ENCODE measurements at regions not wholly inside any gene's neighbourhood (a gene's known extent, or its start where the extent isn't known, plus 50 kb on each side); places are given as distances from the start of the nearest gene placed in this dataset.
A peak's percentile ranks its signal among the peaks of the same experiment; 100 is the strongest.

DNA sequence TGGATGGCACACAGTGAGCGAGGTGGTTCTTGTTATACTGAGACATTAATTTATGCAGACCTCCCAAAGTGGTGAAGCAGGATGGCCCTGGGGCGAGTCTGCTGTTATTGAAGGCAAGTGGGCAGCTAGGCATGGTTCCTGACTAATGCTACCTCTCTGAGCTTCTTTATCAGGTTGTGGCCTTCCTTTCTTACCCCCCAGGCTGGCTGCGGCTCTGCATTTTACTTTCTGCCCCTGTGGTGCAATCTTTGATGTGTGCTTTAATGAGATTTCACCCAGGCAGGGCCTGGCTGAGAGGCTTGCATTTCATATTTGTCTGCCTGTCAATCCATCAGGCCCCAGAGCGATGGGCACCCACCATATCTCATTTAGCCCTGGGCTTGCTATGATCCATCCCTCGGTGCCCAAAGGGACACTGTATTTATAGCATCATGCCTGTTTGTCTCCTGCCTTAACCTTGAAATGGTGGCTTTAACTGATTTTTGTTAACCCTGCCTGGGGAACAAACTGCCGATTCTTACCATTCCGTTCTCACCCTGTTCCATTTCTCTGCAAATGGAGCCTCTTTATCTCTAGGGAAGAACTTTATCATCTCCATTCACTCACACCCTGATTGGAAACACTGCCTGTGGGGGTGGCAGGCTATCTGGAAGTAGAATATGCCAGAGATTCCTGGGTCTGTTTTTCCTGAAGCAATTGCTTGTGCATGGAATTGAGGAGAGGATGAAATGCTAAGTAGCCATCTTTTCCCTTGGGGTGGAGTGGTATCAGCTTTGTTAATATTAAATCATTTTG, 316.2 kb upstream of the THSD7B start:
- DNase-seq, result no peak

DNA sequence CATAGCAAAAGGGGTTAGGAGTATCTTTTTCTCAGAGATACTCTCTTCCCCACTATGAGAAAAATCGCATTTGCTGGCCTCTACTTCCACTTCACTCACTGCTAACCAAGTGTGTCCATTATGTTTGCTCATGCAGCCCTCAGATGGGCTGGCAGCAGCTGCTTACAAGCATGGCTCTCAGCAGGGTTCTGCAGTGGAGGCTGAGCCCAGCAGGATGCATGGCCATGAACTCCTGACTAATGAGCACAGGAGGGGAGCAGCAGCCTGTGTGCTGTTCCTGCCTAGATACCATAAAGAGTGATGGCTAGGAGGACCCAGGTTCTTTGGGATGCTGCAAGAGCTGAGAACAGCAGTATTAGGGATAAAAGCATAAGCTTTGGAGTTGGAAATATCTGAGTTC, 316.9 kb upstream of the THSD7B start:
- DNase-seq, result peak; percentile 60

DNA sequence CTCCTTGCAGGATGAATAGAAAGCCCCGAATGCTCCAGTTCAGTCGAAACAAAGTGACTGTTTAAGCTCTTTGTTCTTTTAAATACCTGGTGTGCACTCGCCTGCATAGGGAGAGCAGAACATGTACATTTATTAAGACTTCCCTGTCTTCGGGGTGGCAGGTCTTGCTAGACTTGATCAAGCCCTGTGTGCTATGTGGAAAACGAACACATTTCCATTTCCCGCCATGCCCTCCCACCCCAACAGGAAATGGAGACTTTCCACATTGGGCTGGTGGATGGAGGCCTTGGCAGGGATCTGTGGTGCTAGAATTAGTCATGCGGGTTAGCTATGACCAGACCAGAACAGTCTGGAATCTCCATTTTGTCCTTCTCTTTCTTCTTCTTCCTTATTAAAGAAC, 321.0 kb upstream of the THSD7B start:
- DNase-seq, result no peak

GRCh38 chr2:136443661-136444060, 321.7 kb upstream of the THSD7B start:
- no peak for DNase-seq

DNA sequence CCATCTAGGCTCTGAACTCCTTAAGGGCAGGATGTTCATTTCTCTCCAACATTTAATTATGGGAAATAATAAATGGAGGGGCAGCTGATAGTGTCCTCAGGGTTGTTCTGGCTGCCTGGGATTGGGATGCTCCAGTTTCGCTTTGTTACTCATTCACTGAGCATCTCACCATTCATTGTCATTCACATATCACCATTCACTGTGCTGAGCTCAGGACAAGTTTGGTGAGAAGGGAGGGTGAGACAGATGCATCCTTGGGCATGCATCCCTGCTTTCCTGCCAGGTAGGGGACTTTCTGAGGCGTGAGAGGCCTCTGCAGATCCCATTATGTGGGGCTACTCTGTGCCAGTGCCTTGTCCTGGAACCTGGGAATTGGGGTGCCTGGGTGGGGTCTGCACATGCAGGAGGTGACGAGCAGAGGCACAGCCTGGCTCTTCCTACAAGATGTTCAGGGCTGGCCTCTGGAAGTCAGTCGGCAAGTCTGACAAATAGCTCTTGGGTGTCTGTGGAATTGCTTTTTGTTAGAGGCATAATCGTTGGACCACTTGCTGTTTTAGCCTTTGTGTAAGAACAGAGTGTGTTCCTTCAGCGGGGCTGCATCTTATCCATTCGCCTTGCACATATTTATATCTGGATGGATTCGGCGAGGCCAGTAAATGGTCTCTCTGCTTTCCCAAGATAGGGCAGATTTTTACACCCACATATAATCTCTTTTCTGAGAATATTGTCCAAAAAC, 323.2 kb upstream of the THSD7B start:
- no peak for DNase-seq

- DNase-seq, result no peak
These were observed 321.2 kb upstream of the CXCR4 start for GRCh38 chr2:136439064-136439676.

GRCh38 chr2:136437461-136437860, 319.5 kb upstream of the CXCR4 start:
- DNase-seq, result no peak

DNA sequence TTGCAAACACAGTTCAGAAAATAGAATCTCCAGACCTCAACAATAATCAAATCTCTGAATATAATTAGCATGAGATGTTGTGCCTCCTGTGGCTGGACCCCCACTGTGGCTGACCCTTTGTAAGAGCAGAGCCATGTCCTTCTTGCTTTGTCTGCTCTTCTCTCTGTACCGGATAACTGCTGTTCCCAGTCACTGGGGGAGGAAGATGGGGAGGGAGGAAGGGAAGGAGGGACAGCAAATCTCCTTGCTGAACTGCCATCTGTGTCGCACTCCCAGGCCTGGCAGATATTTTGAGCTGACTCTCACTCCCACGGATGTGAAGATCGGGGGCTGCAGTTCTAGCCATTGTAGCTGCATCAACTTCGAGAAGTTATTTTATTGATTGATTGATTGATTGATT, 319.0 kb upstream of the CXCR4 start:
- DNase-seq, result no peak

- no peak for DNase-seq
These were observed 316.3 kb upstream of the CXCR4 start for GRCh38 chr2:136434251-136434715.

DNA sequence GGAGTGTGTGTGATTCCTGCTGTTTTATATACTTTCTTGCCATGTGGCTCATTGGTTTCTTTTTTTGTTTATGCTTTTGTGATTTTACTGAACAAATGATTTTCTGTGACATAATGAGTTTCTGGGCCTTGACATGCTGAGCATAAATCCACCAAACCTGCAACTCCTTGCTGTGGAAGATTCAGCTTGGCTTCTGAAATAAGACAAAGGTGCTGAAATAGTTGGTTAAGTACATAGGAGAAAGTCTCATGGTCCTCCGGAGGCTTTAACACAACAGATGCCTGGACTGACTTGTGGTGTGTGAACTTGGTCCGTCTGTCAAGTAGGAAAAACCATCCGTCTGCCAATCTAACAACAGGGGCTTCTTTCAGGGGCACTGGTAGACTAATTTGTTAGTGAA, 315.3 kb upstream of the CXCR4 start:
- no peak for DNase-seq

GRCh38 chr2:136424112-136424511, 306.2 kb upstream of the CXCR4 start:
- no peak for DNase-seq

DNA sequence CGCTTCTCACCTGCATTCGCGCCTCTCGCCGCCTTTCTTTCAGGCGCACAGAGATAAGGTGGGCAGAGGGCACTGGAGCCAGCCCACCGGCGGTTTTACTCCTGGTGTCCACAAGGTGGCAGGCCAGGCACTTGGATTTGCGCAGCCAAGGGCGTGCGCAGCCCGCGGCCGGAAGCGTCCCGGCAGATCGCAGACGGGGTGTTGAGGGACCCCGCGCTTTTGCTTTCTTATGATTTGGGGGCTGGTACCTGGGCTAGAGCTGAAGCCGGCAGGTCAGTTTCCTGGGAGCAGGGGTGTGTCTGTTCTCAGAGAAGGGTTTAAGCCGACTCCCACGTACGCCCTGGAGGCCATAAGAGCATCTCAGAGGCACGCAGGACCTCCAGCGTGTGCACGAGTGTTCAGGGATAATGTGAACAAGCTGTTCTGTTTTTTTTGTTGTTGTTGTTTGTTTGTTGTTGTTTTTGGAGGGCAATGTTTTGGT, 305.6 kb upstream of the CXCR4 start:
- peak; percentile 69 for DNase-seq

GRCh38 chr2:136422512-136422911, 304.6 kb upstream of the CXCR4 start:
- no peak for DNase-seq

GRCh38 chr2:136420346-136420745, 302.4 kb upstream of the CXCR4 start:
- no peak for DNase-seq

DNA sequence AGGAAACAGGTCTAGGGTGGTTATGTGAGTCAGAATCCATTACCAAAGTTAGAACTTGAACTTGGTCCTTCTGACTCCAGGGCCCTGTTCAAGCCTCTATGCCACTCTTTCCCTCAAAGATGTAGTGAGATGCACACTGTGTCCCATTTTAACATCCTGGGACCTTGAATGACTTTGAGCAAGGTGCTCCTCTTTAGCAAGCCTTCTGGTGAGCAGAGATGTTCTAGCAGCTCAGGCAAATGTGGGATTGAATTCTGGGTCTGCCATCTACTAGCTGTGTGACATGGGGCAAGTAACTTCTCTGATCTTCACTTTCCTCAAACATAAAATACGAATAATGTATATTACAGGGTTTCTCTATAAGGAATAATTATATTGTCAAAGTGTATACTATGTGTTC, 294.0 kb upstream of the CXCR4 start:
- DNase-seq, result no peak

DNA sequence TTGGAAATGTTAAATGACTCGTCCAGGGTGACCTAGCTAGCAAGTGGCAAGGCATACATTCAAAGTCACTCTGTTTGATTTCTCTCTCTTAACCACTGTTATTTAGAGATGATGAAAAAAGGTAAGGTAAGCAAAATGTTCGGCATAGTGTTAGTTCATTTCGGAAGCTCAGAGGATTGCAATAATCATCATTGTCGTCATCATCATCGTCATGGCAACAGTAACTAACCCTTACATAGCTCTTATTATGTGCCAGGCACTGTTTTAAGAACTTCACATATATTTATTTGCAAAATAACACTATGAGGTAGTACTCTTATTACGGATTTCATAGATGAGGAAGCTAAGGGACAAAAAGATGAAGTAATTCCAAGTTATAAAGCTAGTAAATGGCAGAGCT, 292.7 kb upstream of the CXCR4 start:
- DNase-seq, result no peak

DNA sequence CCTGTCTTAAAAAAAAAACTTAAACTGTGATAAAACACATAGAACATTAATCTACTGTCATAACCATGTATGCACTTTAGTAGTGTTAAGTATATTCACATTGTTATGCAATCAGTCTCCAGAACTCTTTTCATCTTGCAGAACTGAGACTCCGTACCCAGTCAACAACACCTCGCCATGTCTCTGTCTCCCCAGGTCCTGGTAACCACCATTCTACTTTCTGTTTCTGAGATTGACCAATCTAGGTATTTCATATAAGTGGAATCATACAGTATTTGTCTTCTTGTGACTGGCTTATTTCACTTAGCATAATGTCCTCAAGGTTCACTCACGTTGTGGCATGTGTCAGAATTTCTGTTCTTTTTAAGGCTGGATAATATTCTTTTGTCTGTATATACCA, 290.8 kb upstream of the CXCR4 start:
- no peak for DNase-seq

GRCh38 chr2:136407952-136408318, 290.0 kb upstream of the CXCR4 start:
- DNase-seq, result no peak

DNA sequence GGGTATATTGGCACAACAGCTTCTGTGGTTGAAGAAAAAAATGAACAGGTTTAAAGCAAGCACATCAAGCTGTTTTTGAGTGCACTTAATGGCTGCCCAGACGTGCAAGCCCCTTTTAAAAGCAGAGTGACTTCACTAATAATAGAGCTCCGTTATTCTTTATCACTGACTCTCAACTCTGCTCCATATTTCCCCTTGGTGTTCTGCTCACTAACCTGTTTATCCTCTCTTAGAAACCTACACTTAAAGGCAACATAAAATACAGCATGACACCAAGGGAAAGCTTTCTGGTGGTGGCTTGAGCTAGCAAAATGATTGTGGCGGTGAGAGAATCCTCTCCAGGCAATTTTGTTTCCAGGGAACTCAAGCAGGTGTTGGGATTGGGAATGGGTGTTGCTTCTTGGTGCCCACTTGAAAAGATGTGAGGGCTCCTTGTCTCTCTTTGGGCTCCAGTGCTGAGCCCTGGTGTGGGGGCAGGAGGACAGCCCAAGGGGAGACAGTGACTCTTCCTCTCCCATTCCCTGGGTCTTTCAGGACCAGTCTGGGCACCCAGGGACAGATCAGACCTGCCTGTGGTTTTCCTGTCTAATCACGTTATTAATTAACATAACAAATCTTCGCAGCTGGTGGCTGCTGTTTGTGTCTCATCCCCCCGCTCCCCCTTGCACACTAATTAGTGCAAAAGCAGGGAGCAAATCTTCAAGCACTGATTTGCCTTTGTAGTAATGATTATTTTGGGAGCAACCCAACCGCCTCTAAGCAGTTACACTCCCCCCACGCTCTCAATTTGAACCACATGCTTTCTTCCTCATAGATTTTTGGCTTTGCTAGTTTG, 289.4 kb upstream of the CXCR4 start:
- no peak for DNase-seq

DNA sequence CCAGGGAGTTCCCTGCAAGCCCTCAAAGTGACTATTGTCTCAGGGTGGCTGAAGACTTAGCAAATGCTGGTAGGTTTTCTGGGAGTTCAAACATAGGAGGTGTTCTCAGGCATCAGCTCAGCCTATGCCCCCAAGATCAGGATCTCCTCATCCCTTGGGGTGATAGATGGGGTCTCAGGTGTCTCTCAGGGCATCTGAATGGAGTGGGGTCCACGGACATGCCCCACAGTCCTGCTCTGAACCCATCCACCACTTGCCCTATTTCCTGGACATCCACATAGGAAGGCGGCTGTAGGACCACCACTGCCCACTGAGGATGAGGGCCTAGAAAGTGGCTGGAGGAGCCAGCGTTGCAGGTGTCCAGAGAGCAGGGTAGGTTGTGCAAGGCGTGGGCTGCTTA, 287.0 kb upstream of the CXCR4 start:
- no peak for DNase-seq

DNA sequence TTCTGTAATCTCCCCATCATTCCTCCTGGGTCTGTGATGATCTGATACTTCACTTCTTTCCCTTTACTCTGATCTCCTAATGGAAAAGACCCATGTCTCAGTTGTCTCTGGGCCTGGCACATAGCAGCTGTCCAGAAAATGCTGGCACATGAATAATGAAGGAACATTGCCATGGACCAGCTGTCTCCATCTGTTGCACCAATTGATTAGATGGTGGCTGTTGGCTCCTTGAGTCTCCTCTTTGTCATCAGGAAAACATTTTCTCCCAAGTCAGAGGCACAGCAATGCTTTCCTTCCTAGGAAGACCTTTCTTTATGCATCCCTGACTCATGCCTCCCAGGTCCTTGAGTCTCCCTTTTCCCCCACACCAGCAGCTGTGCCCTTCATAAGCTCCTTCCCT, 286.2 kb upstream of the CXCR4 start:
- no peak for DNase-seq

DNA sequence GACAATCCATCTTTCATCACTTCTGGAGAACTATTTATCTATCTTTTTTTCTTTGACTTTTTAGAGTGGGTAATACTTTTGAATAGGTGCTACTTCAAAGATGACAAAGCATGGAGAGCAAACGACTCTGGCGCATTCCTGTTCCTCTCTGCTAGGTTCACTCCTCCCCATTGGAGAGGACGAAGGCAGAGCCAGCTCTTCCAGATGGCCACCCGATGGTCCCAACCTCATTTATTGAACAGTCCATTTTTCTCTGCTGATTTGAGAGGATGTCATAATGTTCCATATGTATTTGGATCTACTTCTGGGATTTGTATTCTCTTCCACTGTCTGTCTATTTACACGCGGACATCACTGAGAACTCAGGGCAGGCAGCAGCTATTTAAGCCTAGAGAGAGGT, 284.3 kb upstream of the CXCR4 start:
- DNase-seq, result no peak

DNA sequence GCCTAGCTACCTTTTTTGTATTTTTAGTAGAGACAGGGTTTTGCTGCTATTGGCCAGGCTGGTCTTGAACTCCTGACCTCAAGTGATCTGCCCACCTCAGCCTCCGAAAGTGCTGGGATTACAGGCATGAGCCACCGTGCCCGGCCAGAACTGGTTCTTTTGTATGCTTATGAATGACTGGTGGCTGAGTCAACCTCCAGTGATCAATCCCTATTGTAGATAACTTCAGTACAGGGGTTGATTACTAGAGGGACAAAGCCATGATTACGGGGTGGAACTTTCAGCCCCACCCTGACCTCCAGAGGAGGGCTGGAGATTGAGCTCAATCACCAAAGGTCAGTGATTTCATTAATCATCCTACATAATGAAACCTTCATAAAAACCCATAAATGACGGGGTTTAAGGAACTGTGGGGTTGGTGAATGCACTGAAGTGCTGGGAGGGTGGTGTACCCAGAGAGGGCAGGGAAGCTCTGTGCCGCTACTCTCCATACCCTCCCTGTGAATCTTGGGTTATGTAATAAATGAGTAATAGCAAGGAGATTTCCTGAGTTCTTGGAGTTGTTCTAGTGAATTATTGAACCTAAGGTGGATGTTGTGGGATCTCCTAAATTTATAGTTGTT, 281.8 kb upstream of the CXCR4 start:
- DNase-seq, result no peak

All from NCI-H1092 treated with DMSO at 0.1 percent for 48 hours (cell line).